Activated T-helper 1 cell treated with anti-CD3 and anti-CD28 coated beads, Interleukin-2, amount 50 U/mL, for 16 hours (primary cell): ENCODE measurements at regions not wholly inside any gene's neighbourhood (a gene's known extent, or its start where the extent isn't known, plus 50 kb on each side); places are given as distances from the start of the nearest gene placed in this dataset.

Experiments used
- DNase-seq, 2 donors: peaks; one replicate each; pipeline ENCODE4 v3.0.0-alpha.2; 2020; ENCODE audit warnings: low read depth in 1 of 2, low spot score in 1 of 2

- no peak for DNase-seq
Measured at GRCh38 chr10:32171204-32171603, 115.0 kb upstream of the KIF5B start.

- no peak for DNase-seq
Measured at GRCh38 chr10:32169556-32169955, 113.3 kb upstream of the KIF5B start.

GRCh38 chr10:32167450-32167849, 111.2 kb upstream of the KIF5B start:
- no peak for DNase-seq

- no peak for DNase-seq
Measured at GRCh38 chr10:32166365-32166764, 110.1 kb upstream of the KIF5B start.

- no peak for DNase-seq
Measured at GRCh38 chr10:32163762-32164148, 107.5 kb upstream of the KIF5B start.

- DNase-seq = no peak
Measured at GRCh38 chr10:32163071-32163761, 107.0 kb upstream of the KIF5B start.

GRCh38 chr10:32161586-32161985, 105.4 kb upstream of the KIF5B start:
- DNase-seq = no peak

- DNase-seq = no peak
Measured at GRCh38 chr10:32160864-32161263, 104.6 kb upstream of the KIF5B start.

- no peak for DNase-seq
Measured at GRCh38 chr10:32159264-32159663, 103.0 kb upstream of the KIF5B start.

GRCh38 chr10:32156031-32156495, 99.8 kb upstream of the KIF5B start:
- DNase-seq = no peak

GRCh38 chr10:32155075-32155516, 98.9 kb upstream of the KIF5B start:
- DNase-seq = no peak

- no peak for DNase-seq
Measured at GRCh38 chr10:32153931-32154330, 97.7 kb upstream of the KIF5B start.

GRCh38 chr10:32153252-32153651, 97.0 kb upstream of the KIF5B start:
- DNase-seq = no peak

GRCh38 chr10:32151871-32152270, 95.6 kb upstream of the KIF5B start:
- no peak for DNase-seq

GRCh38 chr10:32150532-32151101, 94.4 kb upstream of the KIF5B start:
- DNase-seq = no peak

GRCh38 chr10:32149252-32149955, 93.2 kb upstream of the KIF5B start:
- no peak for DNase-seq

- DNase-seq = no peak
Measured at GRCh38 chr10:32148864-32149251, 92.6 kb upstream of the KIF5B start.

GRCh38 chr10:32147730-32148129, 91.5 kb upstream of the KIF5B start:
- no peak for DNase-seq

GRCh38 chr10:32146166-32146565, 89.9 kb upstream of the KIF5B start:
- no peak for DNase-seq

GRCh38 chr10:32144817-32145688, 88.8 kb upstream of the KIF5B start:
- DNase-seq = no peak

GRCh38 chr10:32143302-32143847, 87.2 kb upstream of the KIF5B start:
- DNase-seq = no peak
